Loucy (cell line): ENCODE measurements at regions not wholly inside any gene's neighbourhood (a gene's known extent, or its start where the extent isn't known, plus 50 kb on each side); places are given as distances from the start of the nearest gene placed in this dataset.

Experiments
- H2AFZ ChIP-seq: fragments of 200-600 bp; sonication (generic); 2 replicates; pipeline ENCODE4 v1.6.0; 2016; ENCODE audit warnings: antibody characterized with exemption, mild to moderate bottlenecking, low read length, moderate library complexity
- H3F3A ChIP-seq: fragments of 200-600 bp; 2 replicates; pipeline ENCODE4 v1.6.0; 2016; ENCODE audit warnings: antibody characterized with exemption, low read depth, mild to moderate bottlenecking
- H3K27me3 ChIP-seq: fragments of 200-600 bp; sonication (generic); 2 replicates; pipeline ENCODE4 v1.6.1; 2014; ENCODE audit warnings: low read length, mild to moderate bottlenecking; ENCODE audit not compliant: insufficient read depth, poor library complexity, severe bottlenecking
- H3K36me3 ChIP-seq: fragments of 200-600 bp; sonication (generic); 2 replicates; pipeline ENCODE4 v1.6.1; 2016; ENCODE audit warnings: low read length; ENCODE audit not compliant: insufficient read depth
- H3K4me1 ChIP-seq: fragments of 200-600 bp; sonication (generic); 2 replicates; pipeline ENCODE4 v1.5.1; 2014; ENCODE audit warnings: low read length, mild to moderate bottlenecking; ENCODE audit not compliant: insufficient read depth, poor library complexity, severe bottlenecking
- H3K4me2 ChIP-seq: fragments of 200-600 bp; sonication (generic); 2 replicates; pipeline ENCODE4 v1.6.0; 2014; ENCODE audit warnings: antibody characterized with exemption, low read length, low read depth, mild to moderate bottlenecking; ENCODE audit not compliant: poor library complexity, severe bottlenecking
- H3K4me3 ChIP-seq: fragments of 200-600 bp; sonication (generic); 2 replicates; pipeline ENCODE4 v1.5.1; 2014; ENCODE audit warnings: low read length, mild to moderate bottlenecking, mixed read lengths; ENCODE audit not compliant: poor library complexity, severe bottlenecking
- H3K79me2 ChIP-seq: fragments of 200-600 bp; sonication (generic); 2 replicates; pipeline ENCODE4 v1.6.1; 2014; ENCODE audit warnings: low read length; ENCODE audit not compliant: insufficient read depth
- H3K9ac ChIP-seq: fragments of 200-600 bp; sonication (generic); 2 replicates; pipeline ENCODE4 v1.6.0; 2014; ENCODE audit warnings: mild to moderate bottlenecking, low read depth, low read length, moderate library complexity; ENCODE audit not compliant: poor library complexity, severe bottlenecking
- H3K9me2 ChIP-seq: fragments of 200-600 bp; sonication (generic); replicated peaks from 2 replicates; pipeline ENCODE4 v1.6.1; 2016; ENCODE audit warnings: low read depth, low read length, mixed read lengths
- H3K9me3 ChIP-seq: fragments of 200-600 bp; sonication (generic); 2 replicates; pipeline ENCODE4 v1.6.1; 2014; ENCODE audit warnings: mild to moderate bottlenecking, antibody characterized with exemption, low read length, low read depth; ENCODE audit not compliant: insufficient read depth
- H4K20me1 ChIP-seq: fragments of 200-600 bp; sonication (generic); 2 replicates; pipeline ENCODE4 v1.6.0; 2014; ENCODE audit warnings: antibody characterized with exemption, low read length, mild to moderate bottlenecking; ENCODE audit not compliant: insufficient read depth, poor library complexity, severe bottlenecking
- CTCF ChIP-seq: fragments of 200-600 bp; sonication (generic); conservative IDR thresholded peaks from 2 replicates; pipeline ENCODE4 v1.5.1; 2014; ENCODE audit warnings: mild to moderate bottlenecking, antibody characterized with exemption, low read length
- EZH2phosphoT487 ChIP-seq: fragments of 200-600 bp; IDR thresholded peaks from 2 replicates; pipeline ENCODE4 v1.6.1; 2018; ENCODE audit warnings: antibody characterized with exemption, mild to moderate bottlenecking, moderate library complexity, borderline replicate concordance

- TF ChIP-seq EZH2phosphoT487 (no peak), CTCF (no peak)
- H3K4me3 ChIP-seq = no peak overlapping the region
- H3K27me3 ChIP-seq = no peaks in the 10 kb centered on the region
- no peaks in the 10 kb centered on the region for H3K79me2 ChIP-seq
- H3K4me1 ChIP-seq = no peaks in the 10 kb centered on the region
- no peaks in the 10 kb centered on the region for H3K9me3 ChIP-seq
- no peak overlapping the region for H2AFZ ChIP-seq
- H3K9me2 ChIP-seq = no peaks in the 10 kb centered on the region
- no peaks in the 10 kb centered on the region for H4K20me1 ChIP-seq
- no peaks in the 10 kb centered on the region for H3K36me3 ChIP-seq
- no peaks in the 10 kb centered on the region for H3F3A ChIP-seq
- no peak overlapping the region for H3K9ac ChIP-seq
- no peak overlapping the region for H3K4me2 ChIP-seq
Observed at GRCh38 chr12:102551186-102551585, 70.8 kb upstream of the IGF1 start.

GRCh38 chr12:102549691-102550090 is 69.3 kb upstream of the IGF1 start:
- TF ChIP-seq CTCF (no peak), EZH2phosphoT487 (no peak)
- no peak overlapping the region for H3K9ac ChIP-seq
- no peaks in the 10 kb centered on the region for H4K20me1 ChIP-seq
- no peaks in the 10 kb centered on the region for H3K27me3 ChIP-seq
- H3F3A ChIP-seq = no peaks in the 10 kb centered on the region
- no peaks in the 10 kb centered on the region for H3K4me1 ChIP-seq
- H3K4me2 ChIP-seq = no peak overlapping the region
- no peaks in the 10 kb centered on the region for H3K79me2 ChIP-seq
- H3K36me3 ChIP-seq = no peaks in the 10 kb centered on the region
- H2AFZ ChIP-seq = no peak overlapping the region
- H3K9me2 ChIP-seq = no peaks in the 10 kb centered on the region
- no peaks in the 10 kb centered on the region for H3K9me3 ChIP-seq
- no peak overlapping the region for H3K4me3 ChIP-seq

- H3K9ac ChIP-seq = no peak overlapping the region
- no peaks in the 10 kb centered on the region for H3K36me3 ChIP-seq
- H3K4me3 ChIP-seq = no peak overlapping the region
- H3K4me2 ChIP-seq = no peak overlapping the region
- no peaks in the 10 kb centered on the region for H4K20me1 ChIP-seq
- no peaks in the 10 kb centered on the region for H3K79me2 ChIP-seq
- no peak for TF ChIP-seq EZH2phosphoT487
- no peak for TF ChIP-seq CTCF
- no peaks in the 10 kb centered on the region for H3K9me2 ChIP-seq
- no peak overlapping the region for H2AFZ ChIP-seq
- H3K4me1 ChIP-seq = no peaks in the 10 kb centered on the region
- H3K9me3 ChIP-seq = no peaks in the 10 kb centered on the region
- H3F3A ChIP-seq = no peaks in the 10 kb centered on the region
- no peaks in the 10 kb centered on the region for H3K27me3 ChIP-seq
Observed at GRCh38 chr12:102548543-102548942, 68.2 kb upstream of the IGF1 start.
